Tibial nerve (tissue), 4 donors: ENCODE measurements at regions not wholly inside any gene's neighbourhood (a gene's known extent, or its start where the extent isn't known, plus 50 kb on each side); places are given as distances from the start of the nearest gene placed in this dataset.
"Not testable (repeated sequence)": the region's sequence is repeated elsewhere in the genome, so short reads cannot be mapped to it uniquely, and the experiment has no call there.

Source experiments
- CTCF ChIP-seq, 5 experiments: fragments of 200-600 bp in 3 of 5; fragments of 450-650 bp in 2 of 5; sonication (generic) in 3 of 5; IDR thresholded peaks; one replicate each; pipeline ENCODE4 v1.5.1; 2016 to 2019; ENCODE audit warnings: antibody characterized with exemption in 5 of 5, mild to moderate bottlenecking in 3 of 5, moderate library complexity in 2 of 5
- EP300 ChIP-seq, 2 donors: sonication (generic); formaldehyde crosslinking; IDR thresholded peaks; one replicate each; pipeline ENCODE4 v1.6.1; 2017; ENCODE audit warnings: antibody characterized with exemption in 2 of 2, mild to moderate bottlenecking in 1 of 2

- not testable (repeated sequence) for TF ChIP-seq CTCF, EP300 (IDR thresholded peaks at IDR 0.05)
These were observed 124.6 kb downstream of the CCDC74A start for GRCh38 chr2:131652246-131652645.
